ENCODE measurements at regions not wholly inside any gene's neighbourhood (a gene's known extent, or its start where the extent isn't known, plus 50 kb on each side); places are given as distances from the start of the nearest gene placed in this dataset.

GRCh38 chr6:125516644-125517043, 214.9 kb upstream of the HDDC2 start:
- TF ChIP-seq, protein P1, sequence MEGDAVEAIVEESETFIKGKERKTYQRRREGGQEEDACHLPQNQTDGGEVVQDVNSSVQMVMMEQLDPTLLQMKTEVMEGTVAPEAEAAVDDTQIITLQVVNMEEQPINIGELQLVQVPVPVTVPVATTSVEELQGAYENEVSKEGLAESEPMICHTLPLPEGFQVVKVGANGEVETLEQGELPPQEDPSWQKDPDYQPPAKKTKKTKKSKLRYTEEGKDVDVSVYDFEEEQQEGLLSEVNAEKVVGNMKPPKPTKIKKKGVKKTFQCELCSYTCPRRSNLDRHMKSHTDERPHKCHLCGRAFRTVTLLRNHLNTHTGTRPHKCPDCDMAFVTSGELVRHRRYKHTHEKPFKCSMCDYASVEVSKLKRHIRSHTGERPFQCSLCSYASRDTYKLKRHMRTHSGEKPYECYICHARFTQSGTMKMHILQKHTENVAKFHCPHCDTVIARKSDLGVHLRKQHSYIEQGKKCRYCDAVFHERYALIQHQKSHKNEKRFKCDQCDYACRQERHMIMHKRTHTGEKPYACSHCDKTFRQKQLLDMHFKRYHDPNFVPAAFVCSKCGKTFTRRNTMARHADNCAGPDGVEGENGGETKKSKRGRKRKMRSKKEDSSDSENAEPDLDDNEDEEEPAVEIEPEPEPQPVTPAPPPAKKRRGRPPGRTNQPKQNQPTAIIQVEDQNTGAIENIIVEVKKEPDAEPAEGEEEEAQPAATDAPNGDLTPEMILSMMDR (IDR thresholded peaks at IDR 0.05): no peak
- TF ChIP-seq EZH2 (IDR thresholded peaks at IDR 0.05; ENCODE audit: borderline replicate concordance, insufficient read depth, low read depth, low read length, poor library complexity, severe bottlenecking): no peak
